GM13976 (cell line): ENCODE measurements at regions not wholly inside any gene's neighbourhood (a gene's known extent, or its start where the extent isn't known, plus 50 kb on each side); places are given as distances from the start of the nearest gene placed in this dataset.

Experiments used
- DNase-seq: peaks from one replicate; pipeline ENCODE4 v3.0.0; 2012; ENCODE audit warnings: low spot score
- CTCF ChIP-seq: IDR thresholded peaks from 2 replicates; pipeline ENCODE4 v1.5.1; 2012; ENCODE audit warnings: borderline replicate concordance, mild to moderate bottlenecking; ENCODE audit not compliant: insufficient read depth; ENCODE audit errors: extremely low read depth, missing control alignments, control extremely low read depth
- in situ Hi-C: fragments of 300-500 bp; cut with MboI; formaldehyde crosslinking; loops from one replicate; pipeline ENCODE4 v1.12.0; 2022; ENCODE audit warnings: low sequenced_read_pairs, mixed read lengths, inconsistent platforms; ENCODE audit not compliant: unreplicated experiment

GRCh38 chr10:7098160-7098762, 312.6 kb downstream of the SFMBT2 start:
- DNase-seq = no peak
- in situ Hi-C loops = no loop called here
- TF ChIP-seq CTCF = no peak

- TF ChIP-seq CTCF = no peak
- in situ Hi-C loops = no loop called here
- no peak for DNase-seq
These were observed 316.1 kb downstream of the SFMBT2 start for GRCh38 chr10:7094781-7095180.

- DNase-seq = no peak
- TF ChIP-seq CTCF = no peak
- in situ Hi-C loops = no loop called here
These were observed 317.5 kb downstream of the SFMBT2 start for GRCh38 chr10:7093368-7093767.

GRCh38 chr10:7092603-7093002, 318.2 kb downstream of the SFMBT2 start:
- DNase-seq = no peak
- no peak for TF ChIP-seq CTCF
- in situ Hi-C loops = no loop called here

GRCh38 chr10:7090529-7090928, 320.3 kb downstream of the SFMBT2 start:
- DNase-seq = no peak
- no peak for TF ChIP-seq CTCF
- in situ Hi-C loops = no loop called here

- DNase-seq = no peak
- TF ChIP-seq CTCF = no peak
- in situ Hi-C loops = no loop called here
These were observed 324.8 kb downstream of the SFMBT2 start for GRCh38 chr10:7085913-7086589.
